Ascending aorta (tissue), 2 donors: ENCODE measurements at regions not wholly inside any gene's neighbourhood (a gene's known extent, or its start where the extent isn't known, plus 50 kb on each side); places are given as distances from the start of the nearest gene placed in this dataset.

Experiments
- DNase-seq, 2 donors: peaks; one replicate each; pipeline ENCODE4 v3.0.0-alpha.2; 2019; ENCODE audit warnings: low spot score in 2 of 2
- H3K27ac ChIP-seq, 2 donors: fragments of 200-600 bp; sonication (generic); one replicate each; pipeline ENCODE4 v1.5.1; 2016 to 2017; ENCODE audit warnings: mild to moderate bottlenecking in 1 of 2
- H3K27me3 ChIP-seq: fragments of 200-600 bp; sonication (generic); one replicate; pipeline ENCODE4 v1.5.1; 2017
- H3K36me3 ChIP-seq, 2 donors: fragments of 200-600 bp; sonication (generic); one replicate each; pipeline ENCODE4 v1.5.1; 2016
- H3K4me1 ChIP-seq, 2 donors: fragments of 200-600 bp; sonication (generic); one replicate each; pipeline ENCODE4 v1.5.1; 2016 to 2017; ENCODE audit warnings: mild to moderate bottlenecking in 1 of 2
- H3K4me3 ChIP-seq, 2 donors: fragments of 200-600 bp; sonication (generic); one replicate each; pipeline ENCODE4 v1.5.1; 2016 to 2017; ENCODE audit warnings: mild to moderate bottlenecking in 1 of 2
- H3K9me3 ChIP-seq, 2 donors: fragments of 200-600 bp; sonication (generic); one replicate each; pipeline ENCODE4 v1.5.1; 2016
- CTCF ChIP-seq, 3 experiments: fragments of 200-600 bp in 2 of 3; fragments of 450-650 bp in 1 of 3; sonication (generic) in 2 of 3; IDR thresholded peaks; one replicate each; pipeline ENCODE4 v1.5.1; 2016 to 2019; ENCODE audit warnings: antibody characterized with exemption in 3 of 3, mild to moderate bottlenecking in 1 of 3, moderate library complexity in 1 of 3
- intact Hi-C: fragments of 100-400 bp; cut with DNase I; formaldehyde crosslinking; loops from one replicate; pipeline ENCODE4 v1.15.1; 2023

- no peaks in the 10 kb centered on the region for H3K4me1 ChIP-seq
- no peak for DNase-seq
- H3K27ac ChIP-seq, result no peak overlapping the region
- H3K27me3 ChIP-seq, result no peaks in the 10 kb centered on the region
- H3K36me3 ChIP-seq, result no peaks in the 10 kb centered on the region
- H3K9me3 ChIP-seq, result no peaks in the 10 kb centered on the region
- no peak overlapping the region for H3K4me3 ChIP-seq
- intact Hi-C loops, result no loop called here
- no peak for TF ChIP-seq CTCF (IDR thresholded peaks at IDR 0.05)
Measured at GRCh38 chr9:135209852-135210251, 122.4 kb downstream of the OLFM1 start.

- Histone ChIP-seq H3K9me3 (no peaks in the 10 kb centered on the region), H3K27me3 (peaks cover 3% of the 10 kb centered on the region), H3K4me1 (no peaks in the 10 kb centered on the region), H3K4me3 (no peak overlapping the region), H3K27ac (no peak overlapping the region), H3K36me3 (no peaks in the 10 kb centered on the region)
- DNase-seq, result no peak
- intact Hi-C loops, result no loop called here
- no peak for TF ChIP-seq CTCF (IDR thresholded peaks at IDR 0.05)
Measured at GRCh38 chr9:135210676-135211523, 123.4 kb downstream of the OLFM1 start.

- H3K4me3 ChIP-seq, result no peak overlapping the region
- H3K36me3 ChIP-seq, result no peaks in the 10 kb centered on the region
- DNase-seq, result no peak
- no peak for TF ChIP-seq CTCF (IDR thresholded peaks at IDR 0.05)
- peaks cover 5% of the 10 kb centered on the region for H3K27me3 ChIP-seq
- no peaks in the 10 kb centered on the region for H3K4me1 ChIP-seq
- no peak overlapping the region for H3K27ac ChIP-seq
- no peaks in the 10 kb centered on the region for H3K9me3 ChIP-seq
- intact Hi-C loops, result no loop called here
Measured at GRCh38 chr9:135211524-135211890, 124.0 kb downstream of the OLFM1 start.

- no peaks in the 10 kb centered on the region for H3K4me1 ChIP-seq
- H3K27me3 ChIP-seq, result peaks cover 5% of the 10 kb centered on the region
- H3K36me3 ChIP-seq, result no peaks in the 10 kb centered on the region
- no peak for TF ChIP-seq CTCF (IDR thresholded peaks at IDR 0.05)
- H3K4me3 ChIP-seq, result no peak overlapping the region
- intact Hi-C loops, result no loop called here
- H3K9me3 ChIP-seq, result no peaks in the 10 kb centered on the region
- no peak for DNase-seq
- no peak overlapping the region for H3K27ac ChIP-seq
Measured at GRCh38 chr9:135212961-135213360, 125.5 kb downstream of the OLFM1 start.

GRCh38 chr9:135213566-135213965 lies 126.1 kb downstream of the OLFM1 start:
- DNase-seq, result no peak
- Histone ChIP-seq H3K27me3 (peaks cover 6% of the 10 kb centered on the region), H3K36me3 (no peaks in the 10 kb centered on the region), H3K4me1 (no peaks in the 10 kb centered on the region), H3K9me3 (no peaks in the 10 kb centered on the region), H3K4me3 (no peak overlapping the region), H3K27ac (no peak overlapping the region)
- intact Hi-C loops, result no loop called here
- no peak for TF ChIP-seq CTCF (IDR thresholded peaks at IDR 0.05)
